ENCODE measurements at regions not wholly inside any gene's neighbourhood (a gene's known extent, or its start where the extent isn't known, plus 50 kb on each side); places are given as distances from the start of the nearest gene placed in this dataset.

- Histone ChIP-seq H3F3A (ENCODE audit: insufficient read depth, low read length) (no peaks in the 10 kb centered on the region), H3K4me1 (ENCODE audit: low read length) (no peaks in the 10 kb centered on the region), H3K27ac (ENCODE audit: low read length) (no peak overlapping the region), H3K4me3 (ENCODE audit: low read length) (no peak overlapping the region), H3K9me3 (replicated peaks; ENCODE audit: insufficient read depth, low read length) (no peaks in the 10 kb centered on the region), H3K9ac (ENCODE audit: low read length) (no peak overlapping the region), H3K9me2 (replicated peaks; ENCODE audit: insufficient read depth, low read length) (no peaks in the 10 kb centered on the region), H2AFZ (ENCODE audit: low read length) (no peak overlapping the region), H3K79me2 (ENCODE audit: low read length) (no peaks in the 10 kb centered on the region), H3K4me2 (ENCODE audit: low read depth, low read length) (no peak overlapping the region), H4K20me1 (ENCODE audit: insufficient read depth, low read length) (no peaks in the 10 kb centered on the region), H3K36me3 (replicated peaks; ENCODE audit: insufficient read depth, low read length) (no peaks in the 10 kb centered on the region), H3K27me3 (replicated peaks; ENCODE audit: insufficient read depth, low read length) (peaks cover 24% of the 10 kb centered on the region)
- TF ChIP-seq CTCF (IDR thresholded peaks at IDR 0.05; ENCODE audit: low read length) (no peak), EZH2phosphoT487 (IDR thresholded peaks at IDR 0.05; ENCODE audit: low read length) (no peak), EZH2 (optimal IDR thresholded peaks at IDR 0.05; ENCODE audit: low read depth, low read length) (no peak)
- DNase-seq = no peak
Observed at GRCh38 chr19:31668921-31669320, 319.7 kb upstream of the TSHZ3 start.

- H3K27ac ChIP-seq (ENCODE audit: low read length) = no peak overlapping the region
- H3K4me2 ChIP-seq (ENCODE audit: low read depth, low read length) = no peak overlapping the region
- no peaks in the 10 kb centered on the region for H3K9me3 ChIP-seq (replicated peaks; ENCODE audit: insufficient read depth, low read length)
- H4K20me1 ChIP-seq (ENCODE audit: insufficient read depth, low read length) = no peaks in the 10 kb centered on the region
- H3K9ac ChIP-seq (ENCODE audit: low read length) = no peak overlapping the region
- no peak overlapping the region for H3K4me3 ChIP-seq (ENCODE audit: low read length)
- TF ChIP-seq EZH2phosphoT487 (IDR thresholded peaks at IDR 0.05; ENCODE audit: low read length) (no peak), EZH2 (optimal IDR thresholded peaks at IDR 0.05; ENCODE audit: low read depth, low read length) (no peak), CTCF (IDR thresholded peaks at IDR 0.05; ENCODE audit: low read length) (no peak)
- no peaks in the 10 kb centered on the region for H3K9me2 ChIP-seq (replicated peaks; ENCODE audit: insufficient read depth, low read length)
- H3K79me2 ChIP-seq (ENCODE audit: low read length) = no peaks in the 10 kb centered on the region
- DNase-seq = no peak
- no peaks in the 10 kb centered on the region for H3F3A ChIP-seq (ENCODE audit: insufficient read depth, low read length)
- H3K36me3 ChIP-seq (replicated peaks; ENCODE audit: insufficient read depth, low read length) = no peaks in the 10 kb centered on the region
- no peak overlapping the region for H2AFZ ChIP-seq (ENCODE audit: low read length)
- H3K27me3 ChIP-seq (replicated peaks; ENCODE audit: insufficient read depth, low read length) = peaks cover 21% of the 10 kb centered on the region
- peaks cover 8% of the 10 kb centered on the region; the same call in 1 of the 2 replicates for H3K4me1 ChIP-seq (ENCODE audit: low read length)
Observed at GRCh38 chr19:31670931-31671330, 321.7 kb upstream of the TSHZ3 start.

DNA sequence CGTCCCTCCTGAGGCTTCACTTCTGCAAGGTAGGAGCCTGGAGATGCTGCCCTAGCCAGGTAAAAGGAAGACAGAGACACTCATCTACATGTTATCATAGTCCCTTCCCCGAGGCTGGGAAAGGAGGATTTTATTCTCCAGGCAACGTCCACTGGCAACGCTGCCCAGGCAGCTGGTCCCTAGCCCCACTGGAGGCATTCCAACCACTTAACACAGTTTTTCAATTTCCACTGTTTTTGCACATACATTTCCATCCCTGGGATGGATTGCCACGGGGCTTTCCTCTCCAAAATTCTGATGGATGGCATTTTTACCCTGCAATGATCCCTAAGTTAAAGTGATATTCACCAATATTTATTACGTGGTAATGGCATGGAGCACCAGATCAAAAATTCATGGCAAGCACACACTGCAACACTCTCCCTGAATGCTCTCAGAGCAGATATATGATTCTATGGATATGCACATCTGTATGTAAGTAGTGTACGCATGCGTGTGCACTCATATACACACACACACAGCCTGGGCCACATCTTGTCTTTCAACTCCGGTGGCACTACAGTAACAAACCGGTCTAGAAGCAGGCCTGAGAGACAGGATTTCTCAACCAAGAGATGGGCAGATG lies 322.3 kb upstream of the TSHZ3 start:
- Histone ChIP-seq H3K9me3 (replicated peaks; ENCODE audit: insufficient read depth, low read length) (no peaks in the 10 kb centered on the region), H3K9ac (ENCODE audit: low read length) (no peak overlapping the region), H3K27me3 (replicated peaks; ENCODE audit: insufficient read depth, low read length) (peaks cover 23% of the 10 kb centered on the region)

GRCh38 chr19:31674503-31675192 lies 325.4 kb upstream of the TSHZ3 start:
- Histone ChIP-seq H3K79me2 (ENCODE audit: low read length) (no peaks in the 10 kb centered on the region), H3K27me3 (replicated peaks; ENCODE audit: insufficient read depth, low read length) (peaks cover 44% of the 10 kb centered on the region), H3K27ac (ENCODE audit: low read length) (no peak overlapping the region; the same call in 1 of the 2 replicates), H2AFZ (ENCODE audit: low read length) (no peak overlapping the region), H3K4me3 (ENCODE audit: low read length) (no peak overlapping the region), H3K9ac (ENCODE audit: low read length) (no peak overlapping the region), H3K36me3 (replicated peaks; ENCODE audit: insufficient read depth, low read length) (no peaks in the 10 kb centered on the region), H4K20me1 (ENCODE audit: insufficient read depth, low read length) (no peaks in the 10 kb centered on the region), H3K4me1 (ENCODE audit: low read length) (peaks cover 8% of the 10 kb centered on the region; the same call in 1 of the 2 replicates), H3K4me2 (ENCODE audit: low read depth, low read length) (peak overlapping the region; percentile 43), H3K9me2 (replicated peaks; ENCODE audit: insufficient read depth, low read length) (no peaks in the 10 kb centered on the region), H3K9me3 (replicated peaks; ENCODE audit: insufficient read depth, low read length) (no peaks in the 10 kb centered on the region), H3F3A (ENCODE audit: insufficient read depth, low read length) (no peaks in the 10 kb centered on the region)
- TF ChIP-seq EZH2phosphoT487 (IDR thresholded peaks at IDR 0.05; ENCODE audit: low read length) (no peak), CTCF (IDR thresholded peaks at IDR 0.05; ENCODE audit: low read length) (no peak), EZH2 (optimal IDR thresholded peaks at IDR 0.05; ENCODE audit: low read depth, low read length) (no peak)
- no peak for DNase-seq

More for the DNA sequence above, 322.3 kb upstream of the TSHZ3 start:
- Histone ChIP-seq H3K4me1 (ENCODE audit: low read length) (peaks cover 8% of the 10 kb centered on the region; the same call in 1 of the 2 replicates), H3K27ac (ENCODE audit: low read length) (no peak overlapping the region), H3K9me2 (replicated peaks; ENCODE audit: insufficient read depth, low read length) (no peaks in the 10 kb centered on the region), H3F3A (ENCODE audit: insufficient read depth, low read length) (no peaks in the 10 kb centered on the region), H3K79me2 (ENCODE audit: low read length) (no peaks in the 10 kb centered on the region), H3K4me3 (ENCODE audit: low read length) (no peak overlapping the region), H3K36me3 (replicated peaks; ENCODE audit: insufficient read depth, low read length) (no peaks in the 10 kb centered on the region), H2AFZ (ENCODE audit: low read length) (no peak overlapping the region), H4K20me1 (ENCODE audit: insufficient read depth, low read length) (no peaks in the 10 kb centered on the region), H3K4me2 (ENCODE audit: low read depth, low read length) (no peak overlapping the region)
- DNase-seq = no peak
- no peak for TF ChIP-seq EZH2phosphoT487 (IDR thresholded peaks at IDR 0.05; ENCODE audit: low read length)

Data from MM.1S (cell line).